PC-9 (cell line): ENCODE measurements at regions not wholly inside any gene's neighbourhood (a gene's known extent, or its start where the extent isn't known, plus 50 kb on each side); places are given as distances from the start of the nearest gene placed in this dataset.

Experiments
- BruUV-seq: library from RNA; stranded (reverse); fragments of 400-500 nt; replicated peaks from 2 replicates; lab custom pipeline; 2021; lab: Mats Ljungman, UMichigan
- CTCF ChIA-PET: fragments of 300-600 bp; sonication (Branson Sonifier 250); formaldehyde crosslinking; loops from one replicate; lab custom pipeline; 2022; ENCODE audit warnings: antibody characterized with exemption; lab: Charles Lee
- POLR2A ChIA-PET: fragments of 300-600 bp; sonication (Branson Sonifier 250); formaldehyde crosslinking; loops from one replicate; lab custom pipeline; 2022; ENCODE audit warnings: antibody characterized with exemption; ENCODE audit not compliant: unreplicated experiment; lab: Charles Lee
- DNase-seq, 2 experiments: peaks; one replicate each; pipeline versions ENCODE4 v3.0.0 to v3.0.0-alpha.2; 2015 to 2022; ENCODE audit warnings: mixed read lengths in 1 of 2
- H2AFZ ChIP-seq: fragments of 200-600 bp; sonication (generic); 2 replicates; pipeline ENCODE4 v1.8.1; 2017; ENCODE audit warnings: antibody characterized with exemption
- H3F3A ChIP-seq: fragments of 200-600 bp; sonication (generic); 2 replicates; pipeline ENCODE4 v1.8.1; 2017; ENCODE audit warnings: antibody characterized with exemption, mild to moderate bottlenecking, low read depth; ENCODE audit not compliant: insufficient read depth
- H3K27ac ChIP-seq: fragments of 200-600 bp; sonication (generic); 2 replicates; pipeline ENCODE4 v1.6.1; 2016; ENCODE audit warnings: mixed run types
- H3K27me3 ChIP-seq: fragments of 200-600 bp; sonication (generic); 2 replicates; pipeline ENCODE4 v1.6.1; 2016; ENCODE audit warnings: low read depth, mixed run types; ENCODE audit not compliant: insufficient read depth
- H3K36me3 ChIP-seq: fragments of 200-600 bp; sonication (generic); 2 replicates; pipeline ENCODE4 v1.6.1; 2016; ENCODE audit warnings: low read depth, mixed run types
- H3K4me1 ChIP-seq: fragments of 200-600 bp; sonication (generic); replicated peaks from 2 replicates; pipeline ENCODE4 v1.6.1; 2016; ENCODE audit warnings: mixed run types; ENCODE audit not compliant: insufficient read depth
- H3K4me2 ChIP-seq: fragments of 200-600 bp; sonication (generic); 2 replicates; pipeline ENCODE4 v1.6.1; 2017; ENCODE audit warnings: mixed run types
- H3K4me3 ChIP-seq: fragments of 200-600 bp; sonication (generic); 2 replicates; pipeline ENCODE4 v1.6.1; 2016; ENCODE audit warnings: mixed run types
- H3K79me2 ChIP-seq: fragments of 200-600 bp; sonication (generic); 2 replicates; pipeline ENCODE4 v1.6.1; 2017; ENCODE audit warnings: low read depth, mixed run types
- H3K9me2 ChIP-seq: fragments of 200-600 bp; sonication (generic); 2 replicates; pipeline ENCODE4 v1.8.1; 2017; ENCODE audit warnings: mild to moderate bottlenecking; ENCODE audit not compliant: insufficient read depth
- H3K9me3 ChIP-seq: fragments of 200-600 bp; sonication (generic); 2 replicates; pipeline ENCODE4 v1.8.1; 2016; ENCODE audit warnings: low read depth; ENCODE audit not compliant: insufficient read depth
- H4K20me1 ChIP-seq: fragments of 200-600 bp; sonication (generic); 2 replicates; pipeline ENCODE4 v1.8.1; 2017; ENCODE audit not compliant: insufficient read depth
- EZH2 ChIP-seq: fragments of 200-600 bp; sonication (generic); IDR thresholded peaks from 2 replicates; pipeline ENCODE4 v1.8.0; 2017; ENCODE audit warnings: antibody characterized with exemption, low read depth
- intact Hi-C: fragments of 100-400 bp; cut with micrococcal nuclease; formaldehyde crosslinking; loops from one replicate; pipeline ENCODE4 v1.10.0; 2022; ENCODE audit not compliant: unreplicated experiment
- TF ChIP-seq, protein P1 (sequence below): fragments of 200-600 bp; sonication (generic); conservative IDR thresholded peaks from 2 replicates; pipeline ENCODE4 v1.6.1; 2017; ENCODE audit warnings: mixed run types, antibody characterized with exemption, mild to moderate bottlenecking, moderate library complexity

DNA sequence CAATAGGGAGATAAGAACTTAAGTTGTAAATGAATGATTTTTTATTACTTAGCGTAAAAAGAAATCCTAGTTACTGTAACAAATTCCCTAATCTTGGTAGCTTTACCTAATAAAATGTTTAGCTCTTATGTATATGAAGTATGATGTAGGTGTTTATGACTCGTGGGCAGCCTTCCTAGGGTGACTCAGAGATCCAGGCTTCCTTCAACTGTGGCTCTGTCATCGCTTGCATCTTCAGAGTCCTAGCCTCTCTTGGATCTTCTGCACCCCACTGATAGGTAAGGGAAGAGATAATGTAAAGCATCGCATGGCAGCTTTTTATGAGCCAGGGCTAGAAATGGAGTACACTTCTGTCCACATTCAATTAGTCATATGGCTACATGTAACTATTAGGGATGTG, 165.6 kb upstream of the GLRA2 start:
- intact Hi-C loops: no loop called here
- no peaks in the 10 kb centered on the region for H3K4me1 ChIP-seq
- H3K79me2 ChIP-seq: no peaks in the 10 kb centered on the region
- no peaks in the 10 kb centered on the region for H3K27me3 ChIP-seq
- no peaks in the 10 kb centered on the region for H3K9me2 ChIP-seq
- H3K4me2 ChIP-seq: no peak overlapping the region
- H3K27ac ChIP-seq: no peak overlapping the region
- TF ChIP-seq, protein P1, sequence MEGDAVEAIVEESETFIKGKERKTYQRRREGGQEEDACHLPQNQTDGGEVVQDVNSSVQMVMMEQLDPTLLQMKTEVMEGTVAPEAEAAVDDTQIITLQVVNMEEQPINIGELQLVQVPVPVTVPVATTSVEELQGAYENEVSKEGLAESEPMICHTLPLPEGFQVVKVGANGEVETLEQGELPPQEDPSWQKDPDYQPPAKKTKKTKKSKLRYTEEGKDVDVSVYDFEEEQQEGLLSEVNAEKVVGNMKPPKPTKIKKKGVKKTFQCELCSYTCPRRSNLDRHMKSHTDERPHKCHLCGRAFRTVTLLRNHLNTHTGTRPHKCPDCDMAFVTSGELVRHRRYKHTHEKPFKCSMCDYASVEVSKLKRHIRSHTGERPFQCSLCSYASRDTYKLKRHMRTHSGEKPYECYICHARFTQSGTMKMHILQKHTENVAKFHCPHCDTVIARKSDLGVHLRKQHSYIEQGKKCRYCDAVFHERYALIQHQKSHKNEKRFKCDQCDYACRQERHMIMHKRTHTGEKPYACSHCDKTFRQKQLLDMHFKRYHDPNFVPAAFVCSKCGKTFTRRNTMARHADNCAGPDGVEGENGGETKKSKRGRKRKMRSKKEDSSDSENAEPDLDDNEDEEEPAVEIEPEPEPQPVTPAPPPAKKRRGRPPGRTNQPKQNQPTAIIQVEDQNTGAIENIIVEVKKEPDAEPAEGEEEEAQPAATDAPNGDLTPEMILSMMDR: no peak
- TF ChIP-seq EZH2: no peak
- no peaks in the 10 kb centered on the region for H3K9me3 ChIP-seq
- ChIA-PET POLR2A (no interaction called here), CTCF (no interaction called here)
- H3K36me3 ChIP-seq: no peaks in the 10 kb centered on the region
- no peak overlapping the region for H2AFZ ChIP-seq
- no peaks in the 10 kb centered on the region for H4K20me1 ChIP-seq
- BruUV-seq: no TSS peak
- no peak overlapping the region for H3K4me3 ChIP-seq
- H3F3A ChIP-seq: no peaks in the 10 kb centered on the region
- DNase-seq: no peak

DNA sequence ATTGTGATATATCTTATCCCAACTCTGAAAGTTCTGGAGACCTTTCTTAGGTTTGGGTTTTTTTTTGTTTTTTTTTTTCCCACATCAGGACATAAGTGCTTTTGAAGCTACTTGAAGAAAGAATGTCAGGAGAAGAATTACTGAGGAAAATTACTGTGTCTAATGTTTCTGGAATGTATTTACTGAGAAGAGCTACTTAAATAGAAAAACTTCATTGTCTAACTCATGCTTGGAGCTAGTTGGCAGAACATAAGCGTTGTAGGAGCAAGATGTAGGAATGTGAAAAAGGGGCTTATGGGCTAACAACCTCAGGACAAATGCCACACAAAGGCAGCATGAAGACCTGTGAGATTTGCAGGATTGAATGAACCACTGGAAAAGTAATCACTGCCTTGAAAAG, 166.6 kb upstream of the GLRA2 start:
- TF ChIP-seq EZH2: no peak
- TF ChIP-seq, protein P1: no peak
- no peaks in the 10 kb centered on the region for H3K9me3 ChIP-seq
- ChIA-PET CTCF (no interaction called here), POLR2A (no interaction called here)
- no peak overlapping the region for H3K4me2 ChIP-seq
- intact Hi-C loops: no loop called here
- no peaks in the 10 kb centered on the region for H3K36me3 ChIP-seq
- H3K4me3 ChIP-seq: no peak overlapping the region
- no peak overlapping the region for H3K27ac ChIP-seq
- no TSS peak for BruUV-seq
- H4K20me1 ChIP-seq: no peaks in the 10 kb centered on the region
- H2AFZ ChIP-seq: no peak overlapping the region
- H3F3A ChIP-seq: no peaks in the 10 kb centered on the region
- H3K79me2 ChIP-seq: no peaks in the 10 kb centered on the region
- DNase-seq: no peak
- no peaks in the 10 kb centered on the region for H3K9me2 ChIP-seq
- no peaks in the 10 kb centered on the region for H3K4me1 ChIP-seq
- no peaks in the 10 kb centered on the region for H3K27me3 ChIP-seq

DNA sequence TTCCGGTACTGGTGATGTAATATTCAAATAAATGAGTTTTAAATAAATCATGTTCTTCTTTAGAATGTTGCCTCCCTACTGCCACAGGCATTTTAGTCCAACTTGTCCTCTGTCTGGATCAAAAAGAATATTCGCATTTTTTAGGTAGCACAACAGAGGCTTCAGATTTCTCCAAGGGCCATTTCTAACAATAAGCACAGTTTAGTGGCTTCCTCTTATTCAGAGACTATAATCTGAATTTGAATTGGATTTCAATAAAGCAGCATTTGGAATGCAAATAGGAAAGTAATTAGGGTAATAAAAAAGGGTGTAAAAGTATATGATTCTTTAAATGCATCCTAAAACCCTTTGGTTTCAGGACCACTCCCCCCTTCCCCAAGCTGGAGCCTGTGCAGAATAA, 167.9 kb upstream of the GLRA2 start:
- BruUV-seq: no TSS peak

More for the DNA sequence above, 167.9 kb upstream of the GLRA2 start:
- no peaks in the 10 kb centered on the region for H3K9me3 ChIP-seq
- no peaks in the 10 kb centered on the region for H3K9me2 ChIP-seq
- H2AFZ ChIP-seq: no peak overlapping the region
- H3K27ac ChIP-seq: no peak overlapping the region
- TF ChIP-seq, protein P1: no peak
- no peak for TF ChIP-seq EZH2
- CTCF ChIA-PET: no interaction called here
- no peak overlapping the region for H3K4me2 ChIP-seq
- intact Hi-C loops: no loop called here
- H3K79me2 ChIP-seq: no peaks in the 10 kb centered on the region
- H4K20me1 ChIP-seq: no peaks in the 10 kb centered on the region
- H3F3A ChIP-seq: no peaks in the 10 kb centered on the region
- POLR2A ChIA-PET: no interaction called here
- no peak for DNase-seq
- H3K4me3 ChIP-seq: no peak overlapping the region
- H3K4me1 ChIP-seq: peaks cover 8% of the 10 kb centered on the region
- H3K36me3 ChIP-seq: no peaks in the 10 kb centered on the region
- no peaks in the 10 kb centered on the region for H3K27me3 ChIP-seq
